ENCODE measurements at regions not wholly inside any gene's neighbourhood (a gene's known extent, or its start where the extent isn't known, plus 50 kb on each side); places are given as distances from the start of the nearest gene placed in this dataset.
A peak's percentile ranks its signal among the peaks of the same experiment; 100 is the strongest.

GRCh38 chr2:134173338-134174016 lies 80.4 kb upstream of the MGAT5 start:
- no peak for DNase-seq (ENCODE audit: low spot score)

GRCh38 chr2:134174711-134175110 lies 79.2 kb upstream of the MGAT5 start:
- DNase-seq (ENCODE audit: low spot score): no peak

GRCh38 chr2:134175834-134176233 lies 78.0 kb upstream of the MGAT5 start:
- no peak for DNase-seq (ENCODE audit: low spot score)

DNA sequence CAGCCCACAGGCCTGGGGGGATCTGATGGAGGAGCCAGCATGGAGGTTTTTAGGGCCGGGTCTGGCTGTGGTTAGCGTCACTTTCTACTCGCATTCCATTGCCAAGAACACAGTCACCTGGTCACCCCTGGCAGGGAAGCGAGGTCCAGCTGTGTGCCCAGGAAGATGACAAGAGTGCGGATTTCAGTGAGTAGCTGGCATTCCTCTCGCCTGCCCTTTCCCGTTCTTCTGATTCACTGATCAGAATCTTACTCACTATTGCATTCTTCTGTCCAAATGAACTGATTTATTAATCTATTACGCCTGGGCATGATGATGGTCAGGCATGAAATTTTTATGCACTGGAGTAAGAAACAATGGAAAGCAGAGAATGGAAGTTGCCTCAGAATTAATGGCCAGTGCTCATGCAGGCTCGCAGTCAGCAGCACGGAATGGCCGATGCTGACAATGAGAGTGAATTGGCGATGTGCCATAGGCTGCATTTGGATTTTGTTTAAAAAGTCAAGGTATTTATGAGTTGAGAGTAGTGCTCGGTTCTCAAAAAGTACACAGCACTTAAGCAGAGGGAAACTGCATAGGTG lies 76.4 kb upstream of the MGAT5 start:
- no peak for DNase-seq (ENCODE audit: low spot score)

DNA sequence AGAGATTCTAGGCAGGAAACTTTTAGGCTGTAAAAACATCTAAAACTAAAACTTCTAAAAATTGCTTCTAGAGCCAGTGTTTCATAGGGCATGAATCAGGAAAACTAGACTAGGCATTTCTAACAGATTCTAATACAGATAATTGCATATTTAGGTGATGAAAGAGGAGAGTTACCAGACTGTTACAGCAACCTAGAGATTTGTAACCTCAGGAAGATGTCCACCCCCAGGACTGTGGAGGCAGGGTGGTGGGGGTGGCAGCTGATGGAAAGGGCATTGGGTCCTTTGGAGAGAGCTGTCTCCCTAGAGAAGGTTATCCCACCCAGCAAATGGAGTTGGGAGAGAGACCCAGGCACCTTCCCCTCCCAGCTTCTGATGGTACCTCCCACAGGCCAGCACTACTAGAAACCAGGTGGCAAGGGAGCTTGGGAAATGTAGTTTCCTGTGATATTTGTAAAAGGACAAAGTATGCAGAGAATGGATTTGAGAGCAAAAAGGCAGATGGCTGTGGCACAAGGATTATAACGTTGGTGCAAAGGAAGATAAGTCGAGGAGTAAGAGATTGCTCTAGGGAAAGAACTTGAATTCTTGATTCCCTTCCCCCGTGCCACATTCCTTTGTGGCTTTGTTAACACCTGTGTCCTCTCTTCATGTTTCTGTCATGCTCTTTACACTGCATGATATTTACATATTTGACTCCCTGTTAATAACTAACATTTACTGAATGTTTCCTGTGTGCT lies 75.6 kb upstream of the MGAT5 start:
- no peak for DNase-seq (ENCODE audit: low spot score)

GRCh38 chr2:134181219-134181618 lies 72.7 kb upstream of the MGAT5 start:
- no peak for DNase-seq (ENCODE audit: low spot score)

DNA sequence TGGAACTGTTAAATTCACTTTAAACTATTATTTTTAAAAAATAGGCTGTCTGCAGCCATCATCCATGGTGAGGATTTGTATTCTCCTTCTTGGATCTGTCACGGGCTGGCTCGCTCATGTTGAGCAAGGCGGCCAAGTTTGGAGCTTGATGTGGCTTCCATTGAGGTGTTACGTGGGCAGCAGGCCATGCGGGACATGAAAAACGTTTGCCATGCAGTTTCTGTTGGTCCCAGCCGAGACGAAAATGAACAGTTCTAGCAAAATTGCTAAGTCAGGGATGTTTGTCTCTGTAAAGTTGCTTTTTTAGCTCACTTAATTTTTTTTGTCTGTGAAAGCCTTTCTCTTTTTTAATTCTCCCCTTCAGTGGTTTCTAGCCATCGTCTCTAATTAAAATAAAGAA lies 70.2 kb upstream of the MGAT5 start:
- no peak for DNase-seq (ENCODE audit: low spot score)

DNA sequence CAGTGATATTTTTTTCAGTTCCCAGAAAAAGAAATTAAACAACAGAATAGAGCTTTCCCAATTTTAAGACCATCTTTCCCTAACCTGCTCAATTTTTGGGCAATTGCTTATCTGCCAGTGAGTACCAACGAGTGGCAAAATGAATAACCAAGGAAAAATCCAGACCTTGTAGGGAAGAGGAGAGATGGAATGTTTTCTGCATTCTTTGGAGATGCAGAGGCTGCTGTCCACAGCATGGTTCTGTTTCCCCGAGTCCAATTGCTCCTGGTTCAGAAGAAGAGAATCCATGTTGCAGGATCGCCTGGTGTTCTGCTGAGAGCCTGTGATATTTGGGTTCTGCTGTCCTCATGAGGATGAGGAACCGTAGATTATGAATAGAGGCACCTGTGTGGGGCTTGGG lies 68.2 kb upstream of the MGAT5 start:
- no peak for DNase-seq (ENCODE audit: low spot score)

GRCh38 chr2:134189009-134189720 lies 64.7 kb upstream of the MGAT5 start:
- no peak for DNase-seq (ENCODE audit: low spot score)

DNA sequence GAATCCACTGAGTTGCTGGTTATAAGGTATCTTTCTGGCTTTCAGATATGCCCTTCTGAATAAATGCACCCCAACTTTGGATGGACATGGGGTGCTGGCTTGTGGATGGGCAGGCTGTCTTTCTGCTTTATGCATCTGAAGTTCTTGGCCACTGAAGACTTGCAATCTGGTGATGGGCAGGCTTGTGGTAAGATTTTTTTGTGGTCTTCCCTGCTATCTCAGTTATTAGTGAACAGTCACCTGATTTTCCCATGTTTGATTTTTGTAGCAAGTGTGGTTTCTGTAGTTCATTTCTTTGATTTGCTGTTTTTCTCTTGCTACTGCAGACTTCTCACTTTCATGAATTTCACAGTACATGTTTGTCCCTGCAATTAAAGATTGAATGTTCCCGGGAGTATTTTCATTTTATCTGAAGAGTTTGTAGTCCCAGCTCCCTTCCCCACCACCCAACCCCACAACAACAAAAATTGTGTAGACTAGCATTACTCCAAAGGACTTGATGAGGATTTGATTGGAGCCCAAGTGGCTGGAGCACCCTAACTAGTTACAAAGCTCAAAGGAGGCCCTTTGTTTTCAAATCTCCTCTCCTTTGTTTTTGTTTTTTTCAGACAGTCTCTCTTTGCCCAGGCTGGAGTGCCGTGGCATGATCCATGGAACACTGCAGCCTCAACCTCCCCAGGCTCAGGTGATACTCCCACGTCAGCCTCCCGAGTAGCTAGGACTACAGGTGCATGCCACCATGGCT lies 63.6 kb upstream of the MGAT5 start:
- DNase-seq (ENCODE audit: low spot score): no peak

DNA sequence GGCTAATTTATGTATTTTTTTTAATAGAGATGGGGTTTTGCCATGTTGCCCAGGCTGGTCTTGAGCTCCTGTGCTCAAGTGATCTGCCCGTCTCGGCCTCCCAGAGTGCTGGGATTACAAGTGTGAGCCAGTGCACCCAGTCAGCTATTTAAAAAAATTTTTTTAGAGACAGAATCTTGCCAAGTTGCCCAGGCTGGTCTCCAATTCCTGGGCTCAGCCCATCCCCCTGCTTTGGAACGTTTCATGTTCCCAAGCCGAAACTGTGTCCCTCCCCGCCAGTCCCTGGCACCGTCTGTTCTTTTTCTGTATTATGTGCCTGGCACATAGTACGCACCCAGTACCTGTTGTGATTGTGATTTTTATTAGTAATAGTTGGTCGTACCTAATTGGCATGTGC lies 63.1 kb upstream of the MGAT5 start:
- DNase-seq (ENCODE audit: low spot score): no peak

DNA sequence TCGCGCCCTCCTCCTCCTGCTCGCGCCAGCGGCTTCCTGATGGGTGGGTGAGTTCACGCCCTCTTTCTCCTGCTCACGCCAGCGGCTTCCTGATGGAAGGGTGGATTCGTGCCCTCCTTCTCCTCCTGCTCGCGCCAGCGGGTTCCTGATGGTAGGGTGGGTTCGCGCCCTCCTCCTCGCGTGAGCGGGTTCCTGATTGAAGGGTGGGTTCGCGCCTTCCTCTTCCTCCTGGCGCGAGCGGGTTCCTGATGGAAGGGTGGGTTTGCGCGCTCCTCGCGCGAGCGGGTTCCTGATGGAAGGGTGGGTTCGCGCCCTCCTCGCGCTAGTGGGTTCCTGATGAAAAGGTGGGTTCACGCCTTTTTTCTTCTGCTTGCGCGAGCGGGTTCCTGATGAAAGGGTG lies 62.0 kb upstream of the MGAT5 start:
- no peak for DNase-seq (ENCODE audit: low spot score)

DNA sequence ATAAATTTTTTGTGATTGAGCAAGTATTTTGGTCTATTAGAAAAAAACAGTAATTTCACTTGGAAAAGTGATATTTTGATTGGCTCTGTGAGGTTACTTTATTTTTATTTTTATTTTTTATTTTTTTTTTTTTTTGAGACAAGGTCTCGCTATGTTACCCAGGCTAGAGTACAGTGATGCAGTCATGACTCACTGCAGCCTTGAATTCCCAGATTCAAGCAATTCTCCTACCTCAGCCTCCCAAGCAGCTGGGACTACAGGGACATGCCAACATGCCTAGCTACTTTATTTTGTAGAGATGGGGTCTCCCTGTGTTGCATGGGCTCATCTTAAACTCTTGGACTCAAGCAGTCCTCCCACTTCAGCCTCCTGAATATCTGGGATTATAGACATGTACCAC lies 60.9 kb upstream of the MGAT5 start:
- no peak for DNase-seq (ENCODE audit: low spot score)

GRCh38 chr2:134194519-134194918 lies 59.4 kb upstream of the MGAT5 start:
- no peak for DNase-seq (ENCODE audit: low spot score)

DNA sequence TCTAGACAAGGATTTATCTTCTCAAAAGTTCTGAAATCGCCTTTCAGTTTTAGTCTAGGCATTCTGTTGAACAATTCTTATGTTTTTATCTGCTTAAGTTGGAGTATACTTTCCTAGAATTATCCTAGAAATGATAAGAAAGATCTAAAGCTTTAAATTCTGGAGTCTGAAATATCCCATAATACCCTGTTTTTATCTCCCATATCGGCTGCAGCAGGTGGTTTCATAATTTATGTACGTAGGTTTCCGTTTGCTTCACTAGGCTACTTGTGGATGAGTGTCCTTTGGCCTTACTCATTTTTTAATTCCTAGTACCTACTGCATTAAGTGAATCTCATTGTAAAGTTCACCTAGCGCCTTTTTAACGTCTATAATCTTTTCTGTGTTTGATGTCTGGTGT lies 58.5 kb upstream of the MGAT5 start:
- DNase-seq (ENCODE audit: low spot score): no peak

- no peak for DNase-seq (ENCODE audit: low spot score)
Measured at GRCh38 chr2:134197445-134197844, 56.4 kb upstream of the MGAT5 start.

DNA sequence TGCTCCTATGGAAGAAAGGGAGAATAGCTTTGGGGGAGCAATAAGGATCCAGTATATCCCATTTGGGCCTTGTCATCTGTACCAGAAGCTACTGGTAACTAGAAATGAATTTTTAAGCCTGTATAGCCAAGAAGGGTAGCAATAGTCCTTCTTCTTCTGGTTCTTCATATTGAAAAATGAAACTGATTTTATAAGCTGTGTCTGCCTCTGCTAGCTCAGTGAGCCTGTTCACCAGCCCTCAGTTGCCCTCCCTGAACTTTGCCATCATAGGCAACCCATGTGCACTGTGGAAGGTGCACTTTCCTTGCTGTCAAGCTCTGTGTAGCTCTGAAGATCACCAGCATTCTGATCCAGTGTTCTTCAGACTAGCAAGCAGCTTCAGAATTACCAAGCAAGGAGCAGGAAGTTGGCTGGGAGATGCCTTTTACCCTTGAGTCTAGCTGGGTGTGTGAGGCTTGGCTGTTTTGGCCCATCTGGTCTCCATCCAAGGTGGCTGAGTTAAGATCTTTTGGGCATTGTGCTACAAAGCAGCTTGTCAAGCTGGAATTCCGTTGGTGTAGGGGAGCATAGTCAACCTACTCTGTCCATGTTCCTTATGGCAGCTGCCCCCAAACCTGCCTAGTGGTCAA lies 55.8 kb upstream of the MGAT5 start:
- DNase-seq (ENCODE audit: low spot score): no peak

DNA sequence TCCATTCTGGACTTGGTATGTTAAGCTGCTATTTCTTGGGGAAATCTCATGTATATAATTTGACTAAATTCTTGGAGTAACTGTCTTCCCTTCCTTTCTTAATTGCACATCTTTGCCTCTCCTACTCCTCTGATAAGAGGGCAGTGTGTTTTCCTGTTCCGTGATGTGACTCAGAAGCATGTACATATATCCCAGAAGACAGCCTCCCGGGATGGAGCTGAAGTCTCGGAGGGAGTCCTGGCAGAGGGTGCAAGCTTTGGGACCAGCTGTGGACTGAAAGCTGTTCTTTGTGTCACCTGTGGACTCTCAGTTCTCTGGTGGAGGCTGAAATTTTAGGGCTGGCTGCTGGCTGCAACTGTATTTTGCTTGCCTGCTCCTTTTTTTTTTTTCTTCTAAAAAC lies 54.7 kb upstream of the MGAT5 start:
- no peak for DNase-seq (ENCODE audit: low spot score)

DNA sequence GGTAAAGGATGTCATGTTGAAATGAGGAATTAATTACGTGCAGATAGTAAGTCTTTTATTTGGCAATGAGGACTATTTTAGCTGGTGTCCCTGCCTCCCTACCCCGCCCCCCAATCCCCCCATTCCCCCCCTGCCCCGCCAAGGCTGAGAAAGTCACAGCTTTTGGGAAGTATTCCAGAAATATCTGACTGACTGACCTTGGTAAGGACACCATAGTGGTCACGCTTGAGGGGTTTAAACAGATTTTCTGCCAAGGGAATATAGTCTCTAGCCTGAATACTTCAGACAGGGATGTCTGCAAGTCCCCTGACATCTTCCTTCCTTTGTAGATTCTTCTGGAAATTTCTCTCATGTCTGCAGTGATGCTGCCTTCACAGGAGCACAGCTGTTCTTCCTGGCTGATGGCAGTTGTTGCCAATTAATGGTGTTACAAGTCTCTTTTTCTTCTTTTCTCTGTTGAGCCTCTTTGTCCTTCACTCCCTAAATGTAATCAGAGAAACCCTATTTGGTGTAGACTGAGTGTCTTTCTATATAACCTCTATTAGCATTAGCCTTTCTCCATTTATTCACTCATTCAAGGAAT lies 53.7 kb upstream of the MGAT5 start:
- no peak for DNase-seq (ENCODE audit: low spot score)

- no peak for DNase-seq (ENCODE audit: low spot score)
Measured at GRCh38 chr2:134201533-134201932, 52.3 kb upstream of the MGAT5 start.

GRCh38 chr2:134202371-134202770 lies 51.5 kb upstream of the MGAT5 start:
- DNase-seq (ENCODE audit: low spot score): peak; percentile 60
